GM18868 (cell line): ENCODE measurements at regions not wholly inside any gene's neighbourhood (a gene's known extent, or its start where the extent isn't known, plus 50 kb on each side); places are given as distances from the start of the nearest gene placed in this dataset.

Experiments
- ATAC-seq: cut with Tn5 transposase; IDR thresholded peaks from one replicate; pipeline ENCODE4 v1.9.1; 2021; ENCODE audit warnings: mild to moderate bottlenecking, moderate library complexity; ENCODE audit not compliant: unreplicated experiment

GRCh38 chr3:176469694-176470205, 727.5 kb downstream of the TBL1XR1 start:
- no peak for ATAC-seq

- ATAC-seq: no peak
Measured at GRCh38 chr3:176463610-176464009, 733.7 kb downstream of the TBL1XR1 start.

- ATAC-seq: no peak
Measured at GRCh38 chr3:176447369-176447768, 749.9 kb downstream of the TBL1XR1 start.

GRCh38 chr3:176442326-176442725, 755.0 kb downstream of the TBL1XR1 start:
- ATAC-seq: no peak

- ATAC-seq: no peak
Measured at GRCh38 chr3:176439729-176440128, 757.6 kb downstream of the TBL1XR1 start.

- ATAC-seq: no peak
Measured at GRCh38 chr3:176431991-176432390, 765.3 kb downstream of the TBL1XR1 start.

GRCh38 chr3:176431038-176431418, 766.3 kb downstream of the TBL1XR1 start:
- ATAC-seq: no peak

- ATAC-seq: peak; percentile 70
Measured at GRCh38 chr3:176430244-176431037, 766.8 kb downstream of the TBL1XR1 start.

- ATAC-seq: no peak
Measured at GRCh38 chr3:176428552-176428951, 768.7 kb downstream of the TBL1XR1 start.

GRCh38 chr3:176426371-176426770, 770.9 kb downstream of the TBL1XR1 start:
- no peak for ATAC-seq

GRCh38 chr3:176416870-176417269, 780.4 kb downstream of the TBL1XR1 start:
- no peak for ATAC-seq

- ATAC-seq: no peak
Measured at GRCh38 chr3:176415661-176416295, 781.5 kb downstream of the TBL1XR1 start.

- no peak for ATAC-seq
Measured at GRCh38 chr3:176412771-176413170, 784.5 kb downstream of the TBL1XR1 start.

GRCh38 chr3:176403531-176403930, 793.8 kb downstream of the TBL1XR1 start:
- no peak for ATAC-seq

GRCh38 chr3:176401211-176401610, 796.1 kb downstream of the TBL1XR1 start:
- no peak for ATAC-seq

GRCh38 chr3:176399193-176399592, 798.1 kb downstream of the TBL1XR1 start:
- no peak for ATAC-seq

- ATAC-seq: no peak
Measured at GRCh38 chr3:176395240-176395639, 802.0 kb downstream of the TBL1XR1 start.

GRCh38 chr3:176378789-176379188, 818.5 kb downstream of the TBL1XR1 start:
- no peak for ATAC-seq

- no peak for ATAC-seq
Measured at GRCh38 chr3:176376531-176376930, 820.8 kb downstream of the TBL1XR1 start.

- ATAC-seq: no peak
Measured at GRCh38 chr3:176375519-176375918, 821.8 kb downstream of the TBL1XR1 start.

GRCh38 chr3:176362191-176362731, 835.0 kb downstream of the TBL1XR1 start:
- ATAC-seq: no peak

GRCh38 chr3:176359211-176359610, 838.1 kb downstream of the TBL1XR1 start:
- ATAC-seq: no peak
